GF-D8 (cell line): ENCODE measurements at regions not wholly inside any gene's neighbourhood (a gene's known extent, or its start where the extent isn't known, plus 50 kb on each side); places are given as distances from the start of the nearest gene placed in this dataset.

ENCODE experiments used
- DNase-seq: peaks from one replicate; lab custom pipeline; 2025; lab: John Stamatoyannopoulos, UW

DNA sequence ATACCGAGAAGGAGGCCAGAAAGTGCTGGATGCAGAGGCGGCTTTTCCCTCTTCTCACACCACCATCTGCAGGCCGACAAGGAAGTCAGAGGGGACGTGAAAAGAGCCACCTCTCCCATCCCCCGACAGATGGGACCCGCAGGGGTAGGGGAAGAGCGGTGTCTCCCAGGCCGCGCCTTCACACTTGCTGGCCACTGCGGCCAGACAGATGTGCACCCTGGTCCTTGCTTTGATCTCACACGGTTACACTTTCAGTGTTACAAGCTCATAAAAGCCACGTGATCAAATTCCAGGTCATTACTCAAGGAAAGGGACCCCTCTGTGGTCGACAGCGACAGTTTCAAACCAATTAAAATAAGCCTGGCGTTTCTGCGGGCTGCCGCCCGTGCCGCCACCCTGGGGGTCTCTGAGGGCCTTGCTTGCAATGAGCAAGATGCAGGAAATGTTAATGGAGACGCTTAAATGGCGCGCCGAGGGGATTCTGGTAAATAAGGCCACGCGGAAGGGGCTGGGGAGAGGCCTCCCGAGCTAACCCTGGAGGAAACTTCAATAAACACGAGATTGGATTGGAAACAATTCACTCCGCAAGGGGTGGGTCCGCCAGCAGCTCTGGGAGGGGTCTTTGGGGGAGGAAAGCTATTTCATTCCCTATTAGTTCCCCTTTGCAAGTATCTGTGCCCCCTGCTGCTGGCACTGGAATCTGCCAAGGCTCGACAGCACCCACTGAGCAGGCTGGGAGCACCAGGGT lies 240.9 kb downstream of the ENGASE start:
- no peak for DNase-seq

DNA sequence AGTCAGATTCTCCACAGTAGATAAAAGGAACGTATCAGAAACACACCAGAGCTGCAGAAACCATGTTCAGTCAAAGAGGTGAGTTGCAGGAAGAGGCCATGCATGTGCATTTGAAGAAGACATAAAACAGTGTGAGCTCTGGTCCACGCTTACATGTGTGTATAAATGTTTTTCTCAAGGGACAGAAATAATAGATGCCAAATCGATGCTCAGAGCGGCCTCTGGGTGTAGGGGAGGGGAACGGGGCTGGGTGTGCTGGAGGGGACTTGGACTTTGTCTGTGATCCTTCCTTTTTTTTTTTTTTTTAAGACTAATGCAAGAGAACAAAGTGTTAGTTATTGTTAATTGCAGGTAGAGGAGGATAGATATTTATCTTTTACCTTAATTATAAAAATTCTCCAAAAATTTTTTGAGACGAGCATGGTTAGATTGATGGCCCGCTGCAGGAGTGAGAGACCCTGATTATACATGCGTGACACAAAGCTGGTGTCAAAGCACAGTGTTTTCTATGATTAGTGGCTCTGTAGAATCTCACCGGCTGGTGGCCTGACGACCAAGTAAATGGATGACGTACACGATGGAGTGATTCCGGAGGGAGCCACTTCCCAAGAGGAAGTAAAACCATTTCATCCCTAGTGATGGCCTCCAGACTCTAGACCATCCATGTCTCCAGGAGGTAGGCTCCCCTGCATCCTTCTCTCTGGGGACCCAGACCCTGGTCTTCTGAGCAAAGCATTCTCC lies 240.2 kb downstream of the ENGASE start:
- DNase-seq = no peak

DNA sequence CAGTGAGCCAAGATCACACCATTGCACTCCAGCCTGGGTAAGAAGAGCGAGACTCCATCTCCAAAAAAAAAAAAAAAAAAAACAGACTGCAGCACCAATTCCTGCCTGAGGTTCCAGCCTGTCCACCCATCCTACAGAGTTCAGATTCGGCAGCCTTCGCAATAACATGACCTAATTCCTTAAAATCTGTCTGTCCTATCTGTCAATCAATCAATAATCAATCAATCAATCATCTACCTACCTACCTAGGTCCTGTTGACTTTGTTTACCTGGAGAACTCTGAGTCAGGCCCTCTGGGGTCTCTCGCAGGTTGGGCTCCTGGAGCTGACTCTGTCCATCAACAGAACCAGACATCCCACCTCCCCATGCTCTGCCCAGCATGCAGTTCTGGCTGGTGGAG lies 236.7 kb downstream of the ENGASE start:
- no peak for DNase-seq

DNA sequence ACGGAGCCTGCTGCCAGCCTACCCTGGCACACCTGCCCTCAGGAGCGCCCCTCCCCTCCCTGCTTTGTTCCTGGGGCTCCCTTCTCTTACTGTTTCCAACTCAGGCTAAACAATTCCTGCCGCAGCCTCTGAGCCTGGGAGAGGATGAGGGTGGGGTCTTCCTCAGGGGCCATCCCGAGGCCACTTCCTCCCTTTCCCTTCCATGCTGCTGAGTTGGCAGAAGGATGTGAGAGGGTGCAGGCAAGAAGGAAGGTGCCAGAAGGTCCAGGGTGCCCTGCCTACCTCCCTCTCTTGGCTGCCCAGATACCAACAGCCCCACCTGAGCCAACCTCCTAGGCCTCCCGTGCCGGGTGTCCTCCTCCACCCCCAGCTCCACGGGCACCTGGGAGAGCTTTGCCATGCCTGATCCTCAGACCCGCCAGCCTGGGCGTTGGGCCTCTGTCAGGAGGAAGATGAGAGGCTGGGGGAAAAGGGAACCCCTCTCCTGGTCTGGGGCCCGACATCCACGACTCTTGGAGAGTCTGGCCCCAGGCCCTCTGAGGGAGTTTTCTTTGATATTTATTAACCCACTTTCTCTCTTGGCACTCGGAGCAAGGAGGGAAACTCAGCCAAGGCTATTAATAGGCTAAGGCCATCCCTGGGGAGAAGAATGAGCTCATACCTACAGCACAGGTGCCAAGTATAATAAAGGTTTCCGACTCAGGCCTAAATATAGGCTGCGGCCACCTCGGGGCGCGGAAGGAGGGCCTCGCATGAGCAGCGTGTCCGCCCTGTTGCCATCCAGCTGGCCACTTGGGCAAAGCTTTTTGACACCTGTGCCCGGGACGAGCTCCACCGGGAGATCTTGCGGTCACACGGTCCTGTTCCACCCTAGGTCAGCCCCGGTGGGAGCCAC lies 232.0 kb downstream of the ENGASE start:
- DNase-seq = no peak

DNA sequence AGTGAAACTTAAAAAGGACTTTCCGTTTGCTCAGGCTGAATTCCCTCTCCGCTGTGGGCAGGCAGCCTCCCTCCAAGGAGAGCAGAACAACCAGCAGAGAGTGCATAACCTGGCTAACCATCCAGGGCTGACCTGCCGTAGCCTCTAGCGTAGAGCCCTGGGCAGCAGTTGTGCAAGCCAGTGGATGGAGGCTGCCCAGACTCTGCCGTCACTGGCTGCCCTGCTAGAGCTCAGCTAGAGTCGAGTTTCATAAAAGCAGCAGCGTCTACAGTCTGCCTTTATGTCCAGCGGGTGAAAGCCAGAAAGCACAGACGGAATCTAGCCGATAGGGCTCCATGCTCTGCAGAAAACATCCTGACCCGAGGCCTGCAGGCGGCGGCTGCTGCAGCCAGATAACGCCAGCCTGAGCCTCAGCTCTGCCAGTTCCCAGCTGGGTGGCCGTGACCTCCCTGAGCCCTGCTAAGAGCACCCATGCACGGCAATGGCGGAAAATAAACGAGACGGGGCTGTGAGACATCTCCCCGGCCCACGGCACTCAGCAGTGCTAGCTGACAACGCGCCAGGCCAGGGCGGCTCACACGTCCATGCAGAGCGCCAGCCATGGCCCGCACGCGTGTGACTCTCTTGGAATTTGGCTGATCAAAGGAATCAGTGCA lies 231.3 kb downstream of the ENGASE start:
- no peak for DNase-seq

DNA sequence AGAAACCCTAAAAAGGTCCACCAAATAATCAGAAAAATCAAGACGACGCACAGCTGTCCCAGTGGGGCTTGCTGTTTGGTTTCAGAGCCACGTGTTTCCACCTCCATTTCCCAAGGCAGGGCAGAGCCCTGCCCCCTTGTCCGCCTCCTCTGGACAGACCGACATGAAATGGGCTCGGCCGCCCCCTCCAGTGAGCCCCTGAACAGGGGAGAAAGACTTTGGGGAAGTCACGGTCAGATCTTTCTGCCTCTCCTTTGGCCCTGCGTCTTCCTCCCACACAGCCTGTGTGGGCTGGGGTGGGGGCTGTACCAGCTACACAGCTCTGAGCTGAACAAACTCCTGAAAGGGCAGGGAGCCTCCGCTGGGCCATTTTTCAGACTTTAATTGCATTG lies 230.7 kb downstream of the ENGASE start:
- no peak for DNase-seq

DNA sequence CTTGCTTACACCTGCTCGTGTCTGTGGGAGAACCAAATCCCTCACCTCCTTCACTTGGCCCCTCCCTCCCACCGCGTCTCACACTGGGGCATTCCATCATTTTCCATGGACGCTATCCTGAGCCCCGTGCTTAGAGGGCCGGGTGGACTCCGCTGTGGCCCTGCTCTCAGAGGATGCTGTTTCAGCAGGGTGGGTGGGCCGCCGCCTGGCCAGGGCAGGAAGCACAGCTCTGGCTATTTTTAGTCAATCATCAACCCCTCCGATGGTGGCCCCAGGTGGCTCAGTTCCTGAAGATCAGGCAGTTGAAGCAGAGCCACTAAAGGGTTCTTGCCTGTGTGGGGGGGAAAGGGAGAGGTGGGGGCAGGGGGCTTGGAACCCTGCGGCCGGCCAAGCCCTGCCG lies 230.3 kb downstream of the ENGASE start:
- no peak for DNase-seq

DNA sequence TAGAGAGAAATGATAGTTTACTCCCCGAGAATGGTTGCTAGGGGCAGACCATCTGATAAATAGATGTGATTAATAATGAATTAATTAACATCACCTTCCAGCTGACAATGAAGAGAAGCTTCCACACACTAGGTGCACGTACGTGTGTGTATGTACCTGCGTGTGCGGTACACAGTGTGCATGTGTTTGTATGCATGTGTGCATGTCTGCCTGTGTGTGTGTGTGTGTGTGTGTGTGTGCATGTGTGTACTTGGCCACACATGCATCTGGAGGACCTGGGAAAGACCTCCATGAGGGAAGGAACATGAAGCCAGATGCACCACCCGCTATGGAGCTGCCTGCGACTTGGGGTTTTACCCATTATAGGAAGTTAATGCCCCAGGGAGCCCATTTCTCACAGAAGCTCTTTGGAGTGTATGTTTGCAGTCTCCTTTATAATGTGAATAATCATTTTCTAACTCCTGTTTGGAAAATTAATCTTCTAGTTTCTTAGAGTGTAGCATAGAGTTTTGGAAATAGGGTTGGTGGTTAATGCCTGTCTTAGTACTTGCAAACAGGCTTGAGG lies 229.1 kb downstream of the ENGASE start:
- no peak for DNase-seq

DNA sequence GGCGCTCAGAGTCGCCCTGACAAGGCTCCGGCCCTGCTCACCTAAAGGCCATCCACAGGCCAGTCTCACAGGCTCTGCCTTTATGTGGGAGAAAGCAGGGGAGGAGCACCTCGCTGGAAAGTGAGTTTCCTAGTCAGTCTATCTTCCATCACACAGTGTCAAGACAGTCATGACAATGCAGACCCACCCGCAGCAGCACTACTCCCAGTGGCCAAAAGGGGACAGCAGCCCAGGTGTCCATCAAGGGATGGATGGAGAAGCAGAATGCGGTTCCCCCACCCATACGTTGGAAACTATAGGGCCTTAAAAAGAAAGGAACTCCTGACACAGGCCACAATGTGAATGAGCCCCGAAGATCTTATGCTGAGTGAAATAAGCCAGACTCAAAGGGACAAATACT lies 226.8 kb downstream of the ENGASE start:
- no peak for DNase-seq

DNA sequence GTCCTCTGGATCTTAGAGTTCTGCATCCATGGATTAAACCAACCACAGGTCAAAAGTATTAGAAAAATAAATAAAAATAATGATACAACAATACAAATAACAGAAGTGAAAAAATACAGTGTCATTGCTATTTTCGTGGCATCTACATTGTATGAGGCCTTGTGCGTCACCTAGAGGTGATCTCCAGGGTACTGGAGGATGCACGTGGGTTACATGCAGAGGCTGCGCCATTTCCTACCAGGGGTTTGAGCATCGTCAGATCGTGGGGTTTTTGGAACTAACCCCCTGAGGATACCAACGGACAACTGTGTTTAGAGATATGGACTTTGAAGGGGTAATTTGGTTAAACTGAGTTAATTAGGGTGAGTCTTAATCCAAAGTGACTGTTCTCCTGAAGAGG lies 224.7 kb downstream of the ENGASE start:
- no peak for DNase-seq

DNA sequence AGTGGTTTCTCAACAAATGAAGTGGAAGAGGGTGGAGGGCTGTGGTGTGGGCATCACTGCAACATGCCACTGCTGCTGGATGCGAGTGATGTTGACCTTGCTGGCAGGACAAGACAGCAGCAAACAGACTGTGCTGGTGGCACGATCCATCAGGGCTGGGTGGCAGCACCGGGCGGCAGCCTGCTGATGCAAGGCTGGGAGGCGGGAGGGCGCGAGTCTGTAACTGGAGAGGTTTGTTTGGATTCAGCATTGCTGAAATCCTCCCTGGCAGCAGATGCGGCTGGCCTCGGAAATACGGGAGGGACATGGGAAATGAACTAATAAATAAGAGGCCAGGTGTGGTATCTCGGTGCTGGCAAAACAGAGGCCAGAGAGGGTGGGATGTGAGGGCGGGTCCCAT lies 224.2 kb downstream of the ENGASE start:
- no peak for DNase-seq

DNA sequence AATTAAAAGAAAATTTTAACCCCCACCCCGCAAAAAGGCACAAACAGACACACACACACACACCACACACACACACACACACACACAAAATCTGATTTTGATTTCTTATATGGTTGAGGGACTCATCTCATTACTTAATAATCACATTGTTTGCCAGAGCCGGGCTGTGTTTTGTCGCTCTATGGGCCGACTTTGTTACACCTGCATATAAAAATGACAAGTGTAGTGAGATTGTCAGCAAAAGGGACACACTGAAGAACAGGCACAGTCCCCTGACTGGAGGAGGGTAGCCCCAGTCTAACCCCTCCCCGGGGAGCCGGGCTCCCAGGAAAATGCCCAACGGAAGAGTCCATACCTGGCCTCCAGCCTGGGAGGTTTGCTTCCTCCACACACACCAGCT lies 221.6 kb downstream of the ENGASE start:
- no peak for DNase-seq

DNA sequence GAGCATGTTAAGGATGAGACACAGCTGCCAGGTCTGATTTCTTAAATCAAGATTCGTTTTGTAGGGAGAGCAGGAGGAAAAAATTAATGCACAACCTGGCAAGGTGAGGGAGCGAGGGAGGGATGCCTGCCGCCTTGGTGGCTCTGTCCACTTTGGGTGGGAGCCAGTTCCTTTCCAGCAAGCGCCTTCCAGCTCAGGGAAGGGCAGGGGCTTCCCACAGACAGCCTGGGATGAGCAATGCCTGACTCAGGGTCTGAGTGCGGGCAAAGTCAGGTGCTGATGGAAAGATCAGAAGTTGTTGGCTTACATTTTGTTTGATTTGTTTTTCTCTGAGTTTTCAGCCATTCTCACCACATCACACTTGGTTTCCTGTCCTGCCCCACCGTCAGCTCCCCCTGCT lies 220.7 kb downstream of the ENGASE start:
- DNase-seq = no peak

DNA sequence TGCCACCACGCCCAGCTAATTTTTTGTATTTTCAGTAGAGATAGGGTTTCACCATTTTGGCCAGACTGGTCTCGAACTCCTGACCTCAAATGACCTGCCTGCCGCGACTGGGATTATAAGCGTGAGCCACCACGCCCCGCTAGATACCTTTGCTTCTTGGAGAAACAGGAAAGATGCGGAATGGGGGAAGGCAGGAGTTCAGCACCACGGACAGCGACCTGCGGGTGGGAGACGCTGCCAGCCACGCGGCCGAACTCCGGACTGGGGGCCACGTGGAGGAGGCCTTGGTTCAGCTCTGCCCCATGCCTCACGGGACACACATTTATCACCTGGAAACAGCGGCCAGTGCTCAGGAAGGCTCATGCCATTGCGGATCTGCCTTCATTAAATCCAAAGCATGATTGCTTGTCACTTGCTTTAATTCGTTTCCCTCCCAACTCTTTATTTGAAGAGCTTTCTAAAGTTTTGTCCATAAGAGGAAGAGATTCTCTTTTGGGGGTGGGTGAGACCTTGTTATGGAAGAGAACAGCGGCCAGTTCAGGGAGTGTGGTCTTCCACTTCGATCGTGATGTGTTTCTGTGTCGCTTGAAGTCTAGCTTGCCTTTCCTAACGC lies 219.9 kb downstream of the ENGASE start:
- DNase-seq = no peak

DNA sequence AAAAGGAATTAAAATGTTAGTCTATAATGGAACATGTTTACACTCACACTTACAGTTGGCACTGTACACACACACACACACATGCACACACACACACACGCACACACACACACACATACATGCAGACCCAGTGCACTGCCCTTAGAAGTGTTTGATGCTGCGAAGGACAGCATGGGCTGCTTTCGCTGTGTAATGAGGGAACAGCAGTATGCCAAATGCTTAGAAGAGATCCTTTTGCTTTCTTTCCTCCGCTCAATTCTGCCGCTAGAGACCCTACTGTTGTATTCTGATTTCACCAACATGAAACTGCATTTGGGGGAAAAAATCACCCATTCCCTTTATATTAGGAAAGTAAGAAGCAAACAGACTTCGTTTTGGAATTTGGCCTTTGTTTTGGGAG lies 217.9 kb downstream of the ENGASE start:
- DNase-seq = no peak

DNA sequence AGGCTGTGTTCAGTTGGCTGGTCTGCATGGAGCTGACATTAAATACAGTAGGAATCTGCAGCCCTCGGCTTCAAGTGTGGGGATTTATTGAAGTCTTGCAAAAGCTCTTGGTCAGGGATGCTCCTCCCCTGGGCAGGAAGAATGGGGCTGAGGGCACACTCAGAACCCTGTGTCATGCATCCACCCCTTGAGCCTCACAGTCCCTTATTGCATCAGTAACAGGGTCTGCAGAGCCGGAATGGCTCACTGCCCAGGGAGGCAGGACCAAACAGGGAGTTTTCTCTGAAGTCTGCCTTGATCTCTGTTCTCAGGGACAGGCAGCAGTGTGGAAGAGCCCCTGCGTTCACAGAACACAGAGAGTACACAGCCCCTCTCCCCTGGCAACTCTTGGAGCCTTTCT lies 216.8 kb downstream of the ENGASE start:
- DNase-seq = no peak

DNA sequence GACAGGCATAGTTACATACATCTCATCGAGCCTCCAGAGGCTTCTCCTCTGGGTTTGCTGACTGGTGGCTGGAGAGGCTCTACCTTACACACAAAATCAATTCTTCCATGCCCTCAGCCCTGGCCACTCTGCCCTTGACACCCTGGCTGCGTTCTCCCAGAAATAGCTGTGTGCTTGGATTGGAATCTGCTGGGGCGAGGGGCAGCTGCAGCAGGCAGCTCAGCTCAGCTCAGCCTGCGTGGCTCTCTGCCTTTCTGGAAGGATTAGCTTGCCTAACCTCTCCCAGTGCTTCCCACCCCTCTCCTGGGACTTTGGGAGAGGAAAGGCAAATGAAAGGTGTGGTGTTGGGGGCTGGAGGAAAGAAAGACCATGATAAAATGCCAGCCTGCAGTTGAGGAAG lies 216.1 kb downstream of the ENGASE start:
- no peak for DNase-seq

DNA sequence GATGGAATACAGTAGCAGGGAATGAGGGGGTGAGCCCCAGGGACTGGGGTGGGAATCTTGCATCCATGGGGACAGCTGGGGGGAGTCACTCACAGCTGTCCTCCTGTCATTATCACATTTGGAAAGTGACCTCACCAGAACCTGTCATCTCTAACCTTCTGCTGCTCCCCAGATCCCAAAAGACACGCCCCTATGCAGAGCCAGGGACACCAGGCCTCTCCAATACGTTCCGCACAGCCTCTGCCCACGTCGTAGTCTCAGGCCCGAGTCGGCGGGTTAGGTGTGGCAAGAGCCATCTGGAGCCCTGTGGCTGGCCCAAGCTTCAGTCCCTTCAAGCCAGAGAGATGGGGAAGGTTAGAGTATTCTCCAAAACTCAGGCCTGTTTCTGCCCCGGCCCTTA lies 214.3 kb downstream of the ENGASE start:
- no peak for DNase-seq

DNA sequence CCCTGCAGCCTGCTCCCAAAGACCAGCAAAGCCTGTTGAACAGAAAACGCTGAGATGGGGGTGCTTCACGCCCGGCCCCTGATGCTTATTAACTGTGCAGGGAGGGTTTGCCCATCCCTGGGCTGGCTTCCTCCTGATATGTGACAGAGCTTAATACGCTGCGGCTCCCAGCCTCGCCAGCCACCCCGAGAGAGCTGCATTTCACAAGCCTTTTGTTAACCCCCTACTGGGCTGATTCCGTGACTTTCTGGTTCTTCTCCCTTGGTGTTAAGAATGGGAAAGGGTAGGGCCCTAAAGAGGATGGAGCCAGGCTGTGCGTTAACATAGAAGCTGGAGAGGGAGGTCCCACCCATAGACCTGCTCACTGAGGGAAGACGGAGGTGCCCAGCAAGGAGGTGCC lies 211.8 kb downstream of the ENGASE start:
- no peak for DNase-seq

DNA sequence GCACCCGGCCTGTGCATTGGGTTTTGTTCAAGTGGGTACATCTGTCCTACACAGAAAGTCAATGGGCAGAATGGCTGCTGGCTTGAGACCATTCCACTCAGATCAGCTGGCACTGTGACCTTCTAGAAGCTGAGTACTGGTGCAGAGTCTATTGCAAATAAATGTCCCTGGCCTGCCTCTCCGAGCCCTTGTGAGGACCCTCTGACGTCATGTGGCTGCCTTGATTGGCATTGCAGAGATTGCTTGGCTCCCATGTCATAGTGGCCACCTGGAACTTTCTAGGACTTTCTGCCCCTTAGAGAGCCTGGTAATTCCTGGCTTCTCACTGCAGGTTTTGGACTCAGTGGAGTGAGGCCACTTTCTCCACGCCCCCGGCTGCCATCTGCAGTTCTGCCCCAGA lies 211.3 kb downstream of the ENGASE start:
- no peak for DNase-seq

DNA sequence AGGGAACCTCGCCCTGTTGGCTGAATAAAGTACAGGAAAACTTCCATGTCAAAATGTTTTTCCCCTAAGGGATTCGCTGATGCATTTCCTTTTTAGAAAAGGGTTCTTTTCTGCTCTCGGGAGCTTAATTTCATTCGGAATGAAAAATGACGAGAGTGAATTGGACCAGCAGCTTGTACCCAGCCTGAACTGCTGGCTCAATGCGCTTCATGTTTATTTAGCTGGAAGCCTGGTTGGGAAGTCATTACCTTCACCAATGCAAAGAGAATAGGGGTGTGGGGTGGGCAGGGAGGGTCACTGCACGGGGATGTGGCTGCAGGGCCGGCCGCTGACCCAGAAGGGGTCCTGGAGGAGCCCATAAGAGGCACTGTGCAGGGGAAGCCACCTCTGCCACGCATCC lies 207.7 kb downstream of the ENGASE start:
- DNase-seq = no peak

DNA sequence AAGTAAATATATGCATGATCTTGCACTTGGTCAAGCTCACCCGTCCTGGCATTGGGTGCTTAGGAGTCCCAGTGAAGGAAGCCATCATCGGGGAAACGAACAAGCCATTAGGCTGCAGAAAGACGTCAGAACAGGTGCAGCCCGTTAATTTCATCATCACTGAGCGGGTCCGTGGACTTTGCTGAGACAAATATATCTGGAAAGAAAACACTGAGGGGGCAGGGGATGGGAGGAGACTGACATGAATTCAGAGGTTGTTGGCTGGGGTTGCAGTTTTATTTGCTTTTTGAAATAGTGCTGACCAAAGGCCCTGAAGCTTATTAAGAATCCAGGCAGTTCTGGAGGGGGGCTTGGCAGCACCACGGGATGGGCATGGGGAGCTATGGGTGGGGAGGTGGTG lies 207.2 kb downstream of the ENGASE start:
- DNase-seq = no peak
